WTC11 (cell line): ENCODE measurements at regions not wholly inside any gene's neighbourhood (a gene's known extent, or its start where the extent isn't known, plus 50 kb on each side); places are given as distances from the start of the nearest gene placed in this dataset.

Experiments
- ESRRA ChIP-seq: sonication (generic); formaldehyde crosslinking; IDR thresholded peaks from 2 replicates; pipeline ENCODE4 v1.8.1; 2022; ENCODE audit warnings: mild to moderate bottlenecking, missing genetic modification reagents, borderline replicate concordance
- FOXP4 ChIP-seq: sonication (generic); formaldehyde crosslinking; IDR thresholded peaks from 2 replicates; pipeline ENCODE4 v1.8.0; 2022; ENCODE audit warnings: mild to moderate bottlenecking, missing genetic modification reagents
- NFYB ChIP-seq: sonication (generic); formaldehyde crosslinking; conservative IDR thresholded peaks from 2 replicates; pipeline ENCODE4 v1.8.0; 2022; ENCODE audit warnings: low read depth, missing genetic modification reagents
- TEAD4 ChIP-seq: sonication (generic); formaldehyde crosslinking; IDR thresholded peaks from 2 replicates; pipeline ENCODE4 v1.8.0; 2022; ENCODE audit warnings: mild to moderate bottlenecking, missing genetic modification reagents
- ZBTB21 ChIP-seq: sonication (generic); formaldehyde crosslinking; IDR thresholded peaks from 2 replicates; pipeline ENCODE4 v1.8.1; 2023; ENCODE audit warnings: mild to moderate bottlenecking, missing genetic modification reagents, borderline replicate concordance
- TF ChIP-seq, protein P1 (sequence below): fragments of 200-600 bp; IDR thresholded peaks from 2 replicates; pipeline ENCODE4 v1.8.0; 2022; ENCODE audit warnings: antibody characterized with exemption

DNA sequence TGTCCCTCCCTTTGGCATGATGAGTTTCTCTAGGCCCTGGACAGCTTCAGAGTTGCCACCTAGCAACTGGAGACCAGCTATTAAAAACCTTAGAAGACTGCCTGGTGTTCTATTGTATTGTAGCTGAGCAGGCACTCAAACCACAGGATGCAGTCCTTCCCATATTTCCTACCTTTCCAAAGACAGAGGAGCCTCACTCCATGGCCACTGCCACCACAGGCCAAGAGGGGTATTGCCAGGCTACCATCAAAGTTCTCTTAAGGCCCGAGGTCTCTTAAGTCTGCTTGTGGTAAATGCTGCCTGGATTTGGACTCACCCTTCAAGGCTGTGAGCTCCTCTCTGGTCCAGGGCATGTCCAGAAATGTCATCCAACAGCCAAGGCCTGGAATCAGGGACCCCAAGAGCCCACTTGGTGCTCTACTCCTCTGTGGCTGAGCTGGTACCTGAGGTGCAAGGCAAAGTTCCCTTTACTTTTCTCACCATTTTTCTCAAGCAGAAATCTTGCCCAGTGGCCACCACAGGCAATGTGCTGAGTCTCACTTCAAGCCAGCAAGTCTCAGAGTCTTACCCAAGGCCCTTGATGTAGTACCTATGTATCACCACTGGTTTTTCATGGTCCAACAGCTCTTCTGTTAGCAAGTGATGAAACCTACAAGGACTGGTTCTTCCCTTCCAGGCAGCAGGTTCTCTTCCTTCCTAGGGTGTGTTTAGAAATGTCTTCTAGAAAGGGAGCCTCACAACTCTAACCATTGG is 269.4 kb downstream of the AMY1C start:
- TF ChIP-seq ESRRA (CRISPR knock-in tag) (no peak), FOXP4 (CRISPR knock-in tag) (no peak), ZBTB21 (CRISPR knock-in tag) (no peak), NFYB (CRISPR knock-in tag) (no peak), TEAD4 (no peak)
- TF ChIP-seq, protein P1, sequence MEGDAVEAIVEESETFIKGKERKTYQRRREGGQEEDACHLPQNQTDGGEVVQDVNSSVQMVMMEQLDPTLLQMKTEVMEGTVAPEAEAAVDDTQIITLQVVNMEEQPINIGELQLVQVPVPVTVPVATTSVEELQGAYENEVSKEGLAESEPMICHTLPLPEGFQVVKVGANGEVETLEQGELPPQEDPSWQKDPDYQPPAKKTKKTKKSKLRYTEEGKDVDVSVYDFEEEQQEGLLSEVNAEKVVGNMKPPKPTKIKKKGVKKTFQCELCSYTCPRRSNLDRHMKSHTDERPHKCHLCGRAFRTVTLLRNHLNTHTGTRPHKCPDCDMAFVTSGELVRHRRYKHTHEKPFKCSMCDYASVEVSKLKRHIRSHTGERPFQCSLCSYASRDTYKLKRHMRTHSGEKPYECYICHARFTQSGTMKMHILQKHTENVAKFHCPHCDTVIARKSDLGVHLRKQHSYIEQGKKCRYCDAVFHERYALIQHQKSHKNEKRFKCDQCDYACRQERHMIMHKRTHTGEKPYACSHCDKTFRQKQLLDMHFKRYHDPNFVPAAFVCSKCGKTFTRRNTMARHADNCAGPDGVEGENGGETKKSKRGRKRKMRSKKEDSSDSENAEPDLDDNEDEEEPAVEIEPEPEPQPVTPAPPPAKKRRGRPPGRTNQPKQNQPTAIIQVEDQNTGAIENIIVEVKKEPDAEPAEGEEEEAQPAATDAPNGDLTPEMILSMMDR: no peak
